ENCODE measurements at regions not wholly inside any gene's neighbourhood (a gene's known extent, or its start where the extent isn't known, plus 50 kb on each side); places are given as distances from the start of the nearest gene placed in this dataset.

- TF ChIP-seq CTCF (IDR thresholded peaks at IDR 0.05), result no peak
- no peak for TF ChIP-seq POLR2A (IDR thresholded peaks at IDR 0.05)
These were observed 1632.7 kb downstream of the OTOL1 start for GRCh38 chr3:163129287-163129686.
